ENCODE measurements at regions not wholly inside any gene's neighbourhood (a gene's known extent, or its start where the extent isn't known, plus 50 kb on each side); places are given as distances from the start of the nearest gene placed in this dataset.
A peak's percentile ranks its signal among the peaks of the same experiment; 100 is the strongest.

- peak; percentile 51 for DNase-seq
These were observed 283.1 kb downstream of the LMX1A start for GRCh38 chr1:165073185-165074007.

- no peak for DNase-seq
These were observed 285.8 kb downstream of the LMX1A start for GRCh38 chr1:165070675-165071074.

- DNase-seq = no peak
These were observed 286.7 kb downstream of the LMX1A start for GRCh38 chr1:165069829-165070228.

GRCh38 chr1:165068741-165069140 is 287.8 kb downstream of the LMX1A start:
- DNase-seq = no peak

- DNase-seq = no peak
These were observed 288.7 kb downstream of the LMX1A start for GRCh38 chr1:165067829-165068228.

- DNase-seq = peak; percentile 74
These were observed 293.1 kb downstream of the LMX1A start for GRCh38 chr1:165063181-165063965.

- no peak for DNase-seq
These were observed 294.2 kb downstream of the LMX1A start for GRCh38 chr1:165062346-165062745.

GRCh38 chr1:165060285-165060793 is 296.2 kb downstream of the LMX1A start:
- DNase-seq = peak; percentile 8

- DNase-seq = no peak
These were observed 298.6 kb downstream of the LMX1A start for GRCh38 chr1:165057956-165058355.

GRCh38 chr1:165056914-165057313 is 299.6 kb downstream of the LMX1A start:
- peak; percentile 10 for DNase-seq

- no peak for DNase-seq
These were observed 300.9 kb downstream of the LMX1A start for GRCh38 chr1:165055581-165055980.

GRCh38 chr1:165054627-165055026 is 301.9 kb downstream of the LMX1A start:
- DNase-seq = no peak

- DNase-seq = no peak
These were observed 303.2 kb downstream of the LMX1A start for GRCh38 chr1:165053351-165053750.

- no peak for DNase-seq
These were observed 303.6 kb downstream of the LMX1A start for GRCh38 chr1:165052936-165053335.

GRCh38 chr1:165052431-165052830 is 304.1 kb downstream of the LMX1A start:
- no peak for DNase-seq

- DNase-seq = no peak
These were observed 306.3 kb downstream of the LMX1A start for GRCh38 chr1:165050246-165050645.

GRCh38 chr1:165047994-165048393 is 308.5 kb downstream of the LMX1A start:
- no peak for DNase-seq

- no peak for DNase-seq
These were observed 310.6 kb downstream of the LMX1A start for GRCh38 chr1:165045902-165046301.

- no peak for DNase-seq
These were observed 315.9 kb downstream of the LMX1A start for GRCh38 chr1:165040641-165041040.

- no peak for DNase-seq
These were observed 316.5 kb downstream of the LMX1A start for GRCh38 chr1:165039996-165040395.

GRCh38 chr1:165036403-165036802 is 320.1 kb downstream of the LMX1A start:
- no peak for DNase-seq

- no peak for DNase-seq
These were observed 322.2 kb downstream of the LMX1A start for GRCh38 chr1:165034136-165034809.

- DNase-seq = no peak
These were observed 325.5 kb downstream of the LMX1A start for GRCh38 chr1:165031001-165031400.
